Ishikawa (cell line): ENCODE measurements at regions not wholly inside any gene's neighbourhood (a gene's known extent, or its start where the extent isn't known, plus 50 kb on each side); places are given as distances from the start of the nearest gene placed in this dataset.

Experiments used
- CEBPB ChIP-seq: IDR thresholded peaks from 2 replicates; pipeline ENCODE4 v1.6.1; 2012
- CREB1 ChIP-seq: IDR thresholded peaks from 2 replicates; pipeline ENCODE4 v1.6.1; 2012; ENCODE audit warnings: low read depth
- EGR1 ChIP-seq: IDR thresholded peaks from 2 replicates; pipeline ENCODE4 v1.6.1; 2012
- EP300 ChIP-seq: IDR thresholded peaks from 2 replicates; pipeline ENCODE4 v1.6.1; 2012; ENCODE audit warnings: borderline replicate concordance
- FOXM1 ChIP-seq: IDR thresholded peaks from 2 replicates; pipeline ENCODE4 v1.6.1; 2012; ENCODE audit warnings: low read depth, borderline replicate concordance
- MAX ChIP-seq: IDR thresholded peaks from 2 replicates; pipeline ENCODE4 v1.6.1; 2012
- RAD21 ChIP-seq: IDR thresholded peaks from 2 replicates; pipeline ENCODE4 v1.6.1; 2012; ENCODE audit warnings: low read depth
- REST ChIP-seq: IDR thresholded peaks from 2 replicates; pipeline ENCODE4 v1.6.1; 2012; ENCODE audit warnings: low read depth, mild to moderate bottlenecking
- TCF12 ChIP-seq: IDR thresholded peaks from 2 replicates; pipeline ENCODE4 v1.6.1; 2012; ENCODE audit warnings: low read depth
- TEAD4 ChIP-seq: IDR thresholded peaks from 2 replicates; pipeline ENCODE4 v1.6.1; 2012
- USF1 ChIP-seq: IDR thresholded peaks from 2 replicates; pipeline ENCODE4 v1.6.1; 2012
- YY1 ChIP-seq: IDR thresholded peaks from 2 replicates; pipeline ENCODE4 v1.6.1; 2012; ENCODE audit warnings: low read depth
- ZBTB7A ChIP-seq: IDR thresholded peaks from 2 replicates; pipeline ENCODE4 v1.6.1; 2012; ENCODE audit warnings: low read depth

- no peak for TF ChIP-seq YY1
- TF ChIP-seq REST: no peak
- no peak for TF ChIP-seq TEAD4
- no peak for TF ChIP-seq CEBPB
- no peak for TF ChIP-seq EP300
- TF ChIP-seq CREB1: no peak
- no peak for TF ChIP-seq MAX
- TF ChIP-seq RAD21: no peak
- no peak for TF ChIP-seq TCF12
- TF ChIP-seq FOXM1: no peak
- TF ChIP-seq USF1: no peak
- no peak for TF ChIP-seq EGR1
- TF ChIP-seq ZBTB7A: no peak
These were observed 228.1 kb upstream of the CITED2 start for GRCh38 chr6:139602577-139602976.
